ENCODE measurements at regions not wholly inside any gene's neighbourhood (a gene's known extent, or its start where the extent isn't known, plus 50 kb on each side); places are given as distances from the start of the nearest gene placed in this dataset.

DNA sequence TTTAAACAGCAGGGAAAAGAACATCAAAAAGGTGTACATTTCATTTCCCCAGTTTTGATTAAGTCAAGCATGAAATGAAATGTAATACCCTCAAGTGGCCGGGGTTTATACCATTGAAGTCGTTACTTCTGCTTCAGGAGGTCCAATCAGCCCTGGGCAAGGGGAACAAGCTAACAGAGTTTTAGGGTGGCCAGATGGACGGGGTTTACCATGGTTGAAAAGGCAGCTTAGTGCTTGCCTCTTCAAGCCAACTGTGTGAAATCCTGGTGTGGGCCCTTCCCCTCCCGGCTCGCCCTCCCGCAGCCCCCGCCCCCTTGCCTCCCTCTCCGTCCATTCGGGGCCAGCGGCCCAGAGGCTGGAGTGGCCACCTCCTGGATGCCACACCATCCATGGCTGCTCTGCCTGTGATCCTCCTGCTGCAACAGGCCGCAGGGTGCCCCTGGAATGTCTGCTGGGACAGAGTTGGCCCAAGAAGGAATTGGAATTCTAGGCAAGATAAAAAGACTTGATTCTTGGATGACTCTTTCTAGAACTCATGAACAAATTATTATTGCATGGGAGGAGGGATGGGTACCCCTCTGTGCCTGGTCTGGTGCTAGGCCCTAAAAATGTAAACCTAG is 296.2 kb upstream of the IRX3 start:
- DNase-seq (ENCODE audit: low read depth, low spot score): no peak

DNA sequence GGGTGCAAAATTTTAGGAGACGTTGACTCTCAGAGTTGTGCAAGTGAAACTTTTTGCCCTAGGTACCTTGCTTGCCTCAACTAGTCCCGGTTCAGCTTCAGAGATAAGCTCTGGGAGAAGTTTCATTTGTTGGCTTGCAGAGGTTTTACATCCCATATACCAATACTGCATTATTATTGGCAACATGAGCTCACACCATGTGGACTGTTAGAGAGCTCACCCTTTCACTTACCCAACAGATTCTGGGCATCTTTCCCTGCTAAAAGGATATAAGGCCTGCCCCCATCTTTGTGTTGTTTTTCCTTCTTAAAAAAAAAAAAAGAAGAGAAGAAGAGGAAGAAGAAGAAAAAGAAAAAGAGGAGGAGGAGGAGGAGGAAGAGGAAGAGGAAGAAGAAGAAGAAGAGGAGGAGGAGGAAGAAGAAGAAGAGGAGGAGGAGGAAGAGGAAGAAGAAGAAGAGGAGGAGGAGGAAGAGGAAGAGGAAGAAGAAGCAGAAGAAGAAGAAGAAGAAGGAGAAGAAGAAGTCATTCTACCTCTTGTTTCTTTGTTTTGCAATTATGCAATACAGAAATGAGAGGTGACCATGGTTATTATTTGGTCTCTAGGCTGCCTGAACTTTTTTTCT is 292.6 kb upstream of the IRX3 start:
- DNase-seq (ENCODE audit: low read depth, low spot score): no peak

DNA sequence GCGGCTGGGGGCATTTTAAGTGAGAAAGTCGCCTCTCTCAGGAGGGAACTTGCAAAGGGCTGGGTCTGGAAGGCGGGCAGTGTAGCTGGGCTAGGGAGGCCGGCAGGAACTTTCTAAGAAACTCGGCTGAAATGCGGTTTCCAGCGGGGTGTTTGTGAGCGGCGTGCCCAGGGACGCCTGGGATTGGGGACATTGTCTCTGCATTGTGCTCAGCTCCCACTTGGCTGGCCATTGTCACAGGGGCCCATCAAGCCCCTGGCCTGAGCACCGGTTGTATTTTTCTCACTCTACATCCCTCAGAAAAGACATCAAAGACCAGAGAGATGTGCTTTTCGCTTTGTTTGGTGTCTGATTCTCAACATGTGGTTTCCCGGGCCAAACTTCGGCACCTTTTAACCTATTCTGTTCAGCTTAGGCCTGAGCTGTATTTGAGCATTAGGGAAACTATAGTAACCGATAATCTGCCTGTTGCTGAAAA is 291.1 kb upstream of the IRX3 start:
- DNase-seq (ENCODE audit: low read depth, low spot score): no peak

DNA sequence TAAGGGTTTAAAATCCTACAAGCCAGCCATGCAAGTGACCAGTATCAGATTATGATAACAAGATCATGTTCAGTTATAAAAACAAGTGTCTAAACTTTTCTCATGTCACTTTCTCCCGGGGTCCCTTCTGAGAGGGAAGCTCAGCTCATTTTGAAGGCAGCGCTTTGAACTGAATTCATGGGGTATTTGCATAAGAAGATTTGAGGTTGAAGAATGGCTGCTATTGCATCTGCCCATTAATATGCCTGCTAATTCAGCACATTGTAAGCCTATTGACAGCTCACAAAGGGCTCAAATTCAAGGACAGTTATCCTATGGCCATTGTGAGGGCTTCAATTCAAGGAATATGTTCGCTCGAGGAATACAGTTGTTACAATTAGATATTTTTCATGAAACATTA is 290.2 kb upstream of the IRX3 start:
- DNase-seq (ENCODE audit: low read depth, low spot score): no peak

GRCh38 chr16:54568906-54569807 is 282.6 kb upstream of the IRX3 start:
- DNase-seq (ENCODE audit: low read depth, low spot score): no peak

DNA sequence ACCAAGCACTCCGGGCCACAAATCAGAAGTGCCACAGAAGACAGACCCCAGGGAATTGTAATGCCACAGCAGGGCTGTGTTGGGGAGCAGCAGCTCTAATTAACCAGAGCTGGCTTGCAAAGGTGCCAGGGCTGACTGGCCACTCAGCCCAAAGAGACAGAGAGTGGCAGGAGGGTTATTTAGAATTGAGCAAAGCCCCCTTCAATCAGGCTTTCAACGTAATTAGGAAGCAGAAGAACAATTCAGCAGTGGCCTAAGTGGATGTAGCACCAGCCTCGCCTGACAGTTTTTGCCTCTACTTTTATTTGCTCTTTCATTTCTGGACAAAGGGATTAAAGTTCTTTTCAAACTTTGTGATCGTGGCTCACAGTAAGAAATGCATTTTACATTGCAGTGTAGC is 278.3 kb upstream of the IRX3 start:
- no peak for DNase-seq (ENCODE audit: low read depth, low spot score)

DNA sequence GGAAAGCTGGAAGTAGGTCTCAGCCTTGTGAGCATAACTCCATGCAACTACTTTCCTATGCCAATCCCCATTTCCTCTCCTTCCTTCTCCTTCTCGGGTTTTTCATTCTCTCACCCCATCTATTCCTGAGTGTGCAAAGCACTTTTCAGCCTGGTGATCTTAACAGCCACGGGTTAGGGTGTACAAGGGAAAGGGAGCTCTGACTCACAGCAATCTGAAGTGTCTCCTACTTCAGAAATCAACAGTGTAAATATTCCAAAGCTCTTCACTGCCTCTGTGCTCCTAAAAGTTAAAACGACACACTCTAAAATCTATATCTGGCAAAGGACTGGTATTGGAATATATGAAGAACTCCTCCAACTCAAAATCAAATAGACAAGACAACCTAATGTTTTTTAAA is 268.0 kb upstream of the IRX3 start:
- DNase-seq (ENCODE audit: low read depth, low spot score): no peak

DNA sequence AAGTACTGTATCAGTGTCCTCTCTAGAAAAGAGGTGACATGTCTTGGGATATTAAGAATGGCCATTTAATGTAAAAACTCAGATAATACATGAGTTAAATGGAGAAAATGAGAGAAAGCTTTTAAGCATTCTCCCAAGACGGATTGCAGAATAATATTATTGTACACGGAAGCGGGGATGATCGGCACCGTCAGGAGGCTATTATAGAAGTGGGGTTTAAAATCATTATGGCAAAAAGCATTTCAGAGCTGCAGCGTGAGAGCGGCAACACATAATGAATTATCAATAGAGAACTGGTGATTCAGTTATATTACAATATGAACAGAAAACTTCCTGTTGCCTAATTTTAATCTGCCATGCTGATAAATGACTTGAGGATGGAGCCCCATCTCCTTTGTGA is 261.7 kb upstream of the IRX3 start:
- no peak for DNase-seq (ENCODE audit: low read depth, low spot score)

DNA sequence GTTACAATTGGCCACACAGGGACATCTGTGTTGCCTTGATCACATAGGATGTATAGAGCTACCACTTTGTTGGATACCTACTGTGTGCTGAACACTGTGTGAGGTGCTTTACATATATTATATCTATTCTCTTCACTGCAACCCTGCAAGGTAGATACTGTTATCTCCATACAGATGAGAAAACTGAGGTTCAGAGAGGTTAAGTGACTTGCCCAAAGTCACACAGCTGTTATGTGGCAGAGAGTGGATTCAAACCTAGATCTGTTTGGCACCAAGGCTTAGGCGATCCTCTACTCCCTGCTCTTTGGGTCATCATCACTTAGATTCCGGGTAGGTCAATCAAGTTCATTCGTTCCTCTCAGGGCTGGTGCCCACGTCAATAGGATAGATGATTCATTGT is 260.5 kb upstream of the IRX3 start:
- DNase-seq (ENCODE audit: low read depth, low spot score): no peak

GRCh38 chr16:54546521-54546920 is 259.9 kb upstream of the IRX3 start:
- DNase-seq (ENCODE audit: low read depth, low spot score): peak; percentile 22

DNA sequence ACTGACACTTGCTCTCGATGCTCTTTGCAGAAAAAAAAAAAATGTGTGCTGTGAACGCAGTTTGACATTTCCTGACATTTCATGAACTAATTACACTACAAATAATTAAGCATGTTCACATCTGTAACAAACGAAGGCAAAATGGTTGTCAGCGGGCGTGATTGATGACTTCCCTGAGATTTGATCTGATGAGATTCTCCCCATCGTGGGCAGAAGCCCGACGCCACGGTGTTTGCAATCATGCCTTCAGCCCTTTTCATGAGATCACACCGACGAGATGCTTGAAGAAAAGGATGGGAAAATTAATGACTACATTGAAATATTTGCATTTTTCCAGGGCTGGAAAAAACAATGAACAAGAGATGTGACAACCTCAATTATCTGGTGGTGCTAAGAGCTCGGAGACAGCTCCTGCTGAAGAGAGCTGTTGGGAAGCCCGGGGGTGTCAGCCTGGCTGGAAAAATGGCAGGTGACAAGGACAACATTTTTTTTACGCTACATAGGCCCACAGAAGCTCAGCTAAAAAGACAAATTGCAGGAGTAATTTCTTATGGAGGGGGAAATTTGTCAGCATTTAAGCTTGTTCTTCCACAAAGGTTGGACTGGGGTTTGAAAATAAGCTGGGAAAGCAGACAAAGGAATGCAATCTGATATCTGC is 259.4 kb upstream of the IRX3 start:
- no peak for DNase-seq (ENCODE audit: low read depth, low spot score)

- no peak for DNase-seq (ENCODE audit: low read depth, low spot score)
Observed at GRCh38 chr16:54544553-54545180, 258.1 kb upstream of the IRX3 start.

- no peak for DNase-seq (ENCODE audit: low read depth, low spot score)
Observed at GRCh38 chr16:54542805-54543505, 256.4 kb upstream of the IRX3 start.

- DNase-seq (ENCODE audit: low read depth, low spot score): no peak
Observed at GRCh38 chr16:54540525-54541180, 254.1 kb upstream of the IRX3 start.

- DNase-seq (ENCODE audit: low read depth, low spot score): peak; percentile 2
Observed at GRCh38 chr16:54538276-54538675, 251.7 kb upstream of the IRX3 start.

DNA sequence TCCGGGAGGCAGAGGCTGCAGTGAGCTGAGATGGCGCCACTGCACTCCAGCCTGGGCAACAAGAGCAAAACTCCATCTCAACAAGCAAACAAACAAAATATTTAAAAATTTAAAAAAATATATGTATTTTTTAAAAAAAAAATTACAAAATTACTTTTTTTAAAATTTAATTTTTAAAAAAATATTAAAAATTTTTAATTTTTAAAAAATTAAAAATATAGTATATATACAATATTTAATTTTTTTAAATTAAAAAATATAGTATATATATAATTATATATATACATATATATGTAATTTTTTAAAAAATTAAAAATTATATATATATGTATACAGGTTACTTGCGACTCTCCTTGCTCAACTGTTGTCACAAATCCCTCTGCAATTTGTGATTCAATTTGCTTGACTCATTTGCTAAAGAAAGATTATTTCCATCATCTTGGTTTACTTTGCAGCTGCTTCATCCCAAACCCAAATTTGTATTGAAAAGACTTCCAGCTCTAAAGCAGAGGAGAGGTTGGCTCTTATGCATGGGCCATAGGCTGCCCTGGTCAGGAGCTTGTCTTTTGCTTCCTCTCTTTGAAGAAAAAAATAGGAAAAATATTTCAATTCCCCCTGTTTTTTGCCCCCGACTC is 247.4 kb upstream of the IRX3 start:
- no peak for DNase-seq (ENCODE audit: low read depth, low spot score)

GRCh38 chr16:54526916-54527315 is 240.3 kb upstream of the IRX3 start:
- no peak for DNase-seq (ENCODE audit: low read depth, low spot score)

DNA sequence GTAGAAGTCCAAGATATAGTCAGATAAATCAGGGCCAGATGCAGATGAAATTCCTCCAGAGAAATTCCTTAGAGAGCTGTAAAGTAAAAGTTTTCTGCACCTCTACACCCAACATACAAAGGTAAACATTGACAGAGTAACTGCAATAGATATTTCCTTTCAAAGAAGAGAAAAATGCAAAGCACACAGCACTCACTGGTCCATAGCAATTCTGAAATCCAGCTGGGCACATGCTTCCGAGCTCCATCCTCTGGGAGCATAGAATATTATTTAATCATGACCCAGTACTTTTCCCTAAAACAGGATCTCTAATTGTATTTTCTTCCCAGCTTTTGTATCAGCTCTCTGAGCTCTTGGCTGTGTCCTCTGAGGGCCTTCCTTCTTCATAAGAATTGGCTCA is 239.5 kb upstream of the IRX3 start:
- no peak for DNase-seq (ENCODE audit: low read depth, low spot score)

DNA sequence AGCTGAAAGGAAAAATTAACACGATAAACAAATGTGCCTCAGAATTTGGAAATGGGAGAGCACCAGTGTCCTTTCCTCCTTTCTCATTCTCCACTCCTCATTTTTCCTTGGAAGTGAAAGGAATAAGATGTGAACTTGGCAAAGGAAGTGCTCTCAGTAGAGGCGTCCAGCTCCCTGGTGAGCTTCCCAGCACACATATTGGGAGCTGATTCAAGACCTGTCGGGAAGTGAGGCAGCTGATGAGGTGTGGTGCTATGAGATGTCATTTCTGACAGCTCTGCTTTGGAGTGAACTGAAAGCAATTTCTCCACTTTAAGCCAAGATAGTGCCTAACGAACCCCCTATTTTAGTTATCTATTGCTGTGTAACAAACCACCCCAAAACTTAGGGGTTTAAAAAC is 238.5 kb upstream of the IRX3 start:
- no peak for DNase-seq (ENCODE audit: low read depth, low spot score)

DNA sequence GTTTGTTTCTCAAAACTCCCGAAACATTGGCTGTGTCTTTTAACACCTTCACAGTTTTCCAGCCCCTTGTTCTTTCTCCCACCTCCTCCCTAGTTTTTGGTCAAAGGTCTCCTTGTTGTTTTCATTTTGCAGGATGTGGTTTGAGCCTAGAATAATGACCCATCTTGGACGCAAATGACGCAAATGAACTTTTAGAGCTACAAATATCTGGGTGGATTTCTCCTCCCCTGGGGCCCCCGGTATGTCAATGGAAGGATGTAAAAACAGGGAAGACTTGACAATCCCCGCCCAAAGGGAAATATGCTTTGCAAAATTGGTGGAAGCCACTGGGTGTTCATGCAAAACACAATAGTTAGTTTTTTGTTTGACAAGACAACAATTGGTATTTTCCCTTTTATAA is 236.0 kb upstream of the IRX3 start:
- no peak for DNase-seq (ENCODE audit: low read depth, low spot score)
